ENCODE measurements at regions not wholly inside any gene's neighbourhood (a gene's known extent, or its start where the extent isn't known, plus 50 kb on each side); places are given as distances from the start of the nearest gene placed in this dataset.

GRCh38 chr10:1935912-1936311 is 198.6 kb upstream of the ADARB2 start:
- TF ChIP-seq CTCF (IDR thresholded peaks at IDR 0.05) = no peak
- no peak for TF ChIP-seq EZH2 (IDR thresholded peaks at IDR 0.05; ENCODE audit: borderline replicate concordance, insufficient read depth, low read depth, low read length, poor library complexity, severe bottlenecking)

Data from B cell (primary cell).